Suppressor macrophage (primary cell): ENCODE measurements at regions not wholly inside any gene's neighbourhood (a gene's known extent, or its start where the extent isn't known, plus 50 kb on each side); places are given as distances from the start of the nearest gene placed in this dataset.

Experiments
- DNase-seq, 4 experiments: peaks; one replicate each; pipeline ENCODE4 v3.0.0-alpha.2; 2020 to 2022

DNA sequence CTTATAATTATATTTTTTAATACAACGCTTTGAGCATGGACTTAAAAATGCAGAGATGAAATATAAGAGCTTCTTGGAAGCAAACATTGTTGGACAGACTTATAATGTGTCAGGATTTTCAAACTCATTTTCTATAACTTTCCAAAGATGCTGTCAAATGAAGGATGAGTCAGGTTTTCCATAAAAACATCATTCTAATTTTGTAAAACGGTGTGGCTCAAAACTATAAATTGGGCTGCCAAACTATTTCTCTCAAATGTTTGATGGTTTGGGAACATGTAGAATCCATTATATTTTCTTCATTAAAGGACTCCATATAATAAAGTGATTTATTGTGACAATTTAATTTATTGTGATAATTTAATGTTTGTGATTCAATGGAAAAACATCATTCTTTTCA, 511.2 kb downstream of the USP25 start:
- DNase-seq = no peak

DNA sequence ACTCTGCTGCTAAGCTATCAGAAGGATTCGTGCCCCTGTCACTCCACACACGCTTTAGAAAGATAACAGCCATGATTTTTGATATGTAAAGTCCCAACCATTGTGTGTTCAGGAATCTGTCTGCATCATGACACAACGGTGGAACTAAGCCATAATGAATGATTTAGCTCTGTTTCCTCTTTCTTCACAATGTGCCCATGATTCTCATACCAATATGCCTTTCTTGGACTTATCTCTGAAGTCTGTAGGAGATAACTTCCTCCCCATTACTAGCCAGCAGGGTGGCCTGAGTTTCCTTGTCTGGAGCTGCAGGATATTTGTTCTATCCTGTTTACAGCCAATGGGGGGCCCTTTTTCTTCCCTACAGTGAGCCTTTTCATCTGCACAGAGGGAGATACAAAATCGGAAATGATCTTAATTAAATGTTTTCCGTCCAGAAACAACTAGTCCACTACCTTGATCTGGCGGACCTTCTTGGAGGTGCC, 511.7 kb downstream of the USP25 start:
- DNase-seq = peak; percentile 8 to 27 (median 16)

DNA sequence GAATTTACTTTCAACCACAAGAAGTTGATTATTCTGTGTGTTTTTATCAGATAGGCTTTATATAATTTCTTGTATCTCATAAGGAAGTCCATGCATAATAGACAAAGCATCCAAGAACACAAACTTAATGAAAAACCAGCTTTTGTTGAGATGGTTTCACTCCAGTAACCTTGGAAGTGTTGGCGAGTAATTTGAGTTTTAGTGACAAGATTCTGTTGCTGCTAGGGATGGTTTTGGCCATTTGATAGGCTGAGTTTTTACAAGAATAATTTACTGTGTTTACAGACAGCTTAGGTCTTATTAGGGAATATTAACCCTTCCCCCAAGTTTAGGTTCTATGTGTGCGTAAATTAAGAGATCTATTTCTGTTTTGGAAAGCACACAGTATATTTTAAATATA, 513.6 kb downstream of the USP25 start:
- DNase-seq = no peak

DNA sequence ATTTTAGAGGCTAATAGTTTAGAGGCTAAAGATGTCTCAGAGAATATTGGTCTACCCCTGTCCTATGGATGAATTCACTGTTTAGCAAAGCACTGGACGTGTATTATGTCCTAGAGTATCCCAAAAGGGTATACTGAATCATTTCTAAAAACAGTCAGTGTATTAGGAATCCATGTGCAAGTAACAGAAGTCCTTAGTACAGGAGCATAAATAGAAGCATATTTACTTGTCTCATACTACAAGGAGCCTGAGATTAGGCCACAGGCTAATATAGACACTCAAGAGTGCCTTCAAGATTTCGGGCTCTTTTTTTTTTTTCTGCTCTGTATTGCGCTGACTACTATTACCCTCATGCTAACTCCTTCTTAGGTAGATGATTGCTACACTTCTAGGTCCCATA, 518.9 kb downstream of the USP25 start:
- DNase-seq = no peak

DNA sequence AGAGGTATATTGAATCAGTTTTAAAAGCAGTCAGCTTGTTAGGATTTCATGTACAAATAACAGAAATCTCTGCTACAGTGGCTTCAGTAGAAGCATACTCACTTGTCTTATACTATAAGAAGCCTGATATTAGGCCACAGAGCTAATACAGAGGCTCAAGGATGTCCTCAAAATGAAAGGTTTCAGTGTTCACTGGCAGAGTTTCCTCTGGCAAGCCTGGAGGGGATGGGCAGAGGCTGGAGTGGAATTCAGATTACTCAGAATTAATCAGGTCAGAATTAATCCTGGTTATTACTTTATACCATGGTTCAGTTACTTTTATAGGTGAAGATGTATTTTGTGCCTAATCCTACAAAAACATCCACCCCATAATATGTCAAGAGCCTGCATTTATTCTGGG, 520.5 kb downstream of the USP25 start:
- DNase-seq = no peak

DNA sequence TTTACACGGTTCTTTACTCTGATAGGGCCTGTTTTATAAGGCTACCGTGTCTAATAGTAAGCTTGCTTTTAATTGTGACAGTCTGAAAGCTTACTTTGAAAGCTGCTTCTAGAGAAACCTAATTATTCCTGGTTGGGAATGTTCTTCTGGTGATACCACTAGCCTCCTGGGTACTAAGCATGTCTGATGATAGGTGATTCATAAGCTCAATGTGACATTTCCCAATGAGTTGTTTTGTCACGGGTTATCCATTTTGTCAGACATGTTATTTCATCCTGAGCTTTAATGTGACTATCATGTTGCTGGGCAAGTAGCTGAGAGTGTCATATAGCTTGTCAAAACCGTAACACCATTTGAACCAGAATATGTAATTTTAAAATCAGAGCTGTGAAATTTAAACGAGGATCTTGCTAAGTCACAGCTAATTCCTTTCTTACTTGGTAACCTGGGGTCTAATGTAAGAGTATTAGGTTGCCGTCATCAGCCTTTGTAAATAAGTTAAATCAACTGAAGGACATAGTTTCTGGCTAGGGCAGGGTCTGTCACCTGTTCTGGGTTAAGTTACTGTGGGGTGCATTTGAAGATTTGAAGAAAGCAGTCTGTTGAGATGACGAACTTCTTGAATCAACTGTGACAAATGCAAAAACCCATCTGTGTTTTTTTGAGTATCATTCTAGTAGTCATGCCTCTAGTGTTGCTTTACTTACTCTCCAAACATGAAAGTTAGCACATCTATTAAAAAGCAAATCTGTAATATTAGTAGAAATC, 529.2 kb downstream of the USP25 start:
- DNase-seq = no peak

DNA sequence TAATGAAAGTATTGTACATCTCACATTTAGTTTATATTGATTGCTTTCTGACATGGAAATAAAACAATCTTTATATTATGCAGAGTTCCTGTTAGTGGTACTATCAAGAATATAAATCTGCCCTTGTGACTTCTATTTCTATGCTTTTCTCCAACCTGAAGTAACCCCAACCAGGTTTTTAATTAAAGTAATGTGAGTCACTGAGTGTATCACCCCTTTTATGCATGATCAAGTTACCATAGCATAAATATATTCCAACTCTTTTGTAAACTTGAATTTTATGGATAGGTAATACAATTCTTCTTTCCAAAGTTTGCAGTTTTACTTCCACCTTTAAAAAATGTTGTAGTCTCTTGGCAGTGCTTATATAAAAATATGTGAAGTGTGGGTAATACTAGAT, 532.3 kb downstream of the USP25 start:
- no peak for DNase-seq

DNA sequence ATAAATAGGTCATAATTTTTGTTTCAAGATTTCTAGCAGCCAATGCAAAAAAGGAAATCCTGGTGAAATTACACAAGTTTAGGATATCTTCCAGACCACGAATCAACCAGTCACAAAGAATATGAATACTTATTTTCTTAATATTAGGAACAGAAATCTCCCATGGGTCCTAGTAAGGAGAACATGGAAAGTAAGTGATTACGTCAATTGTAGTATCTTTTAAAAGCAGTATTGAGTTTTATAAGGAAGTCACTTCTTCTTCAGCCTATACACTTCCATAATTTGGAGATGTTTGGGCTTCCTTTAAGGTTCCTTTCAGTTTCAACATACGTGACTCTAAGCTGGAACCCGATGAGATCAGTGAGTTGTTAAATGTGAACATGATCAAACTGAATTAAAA, 534.5 kb downstream of the USP25 start:
- peak; percentile 23 to 77 (median 54) for DNase-seq

DNA sequence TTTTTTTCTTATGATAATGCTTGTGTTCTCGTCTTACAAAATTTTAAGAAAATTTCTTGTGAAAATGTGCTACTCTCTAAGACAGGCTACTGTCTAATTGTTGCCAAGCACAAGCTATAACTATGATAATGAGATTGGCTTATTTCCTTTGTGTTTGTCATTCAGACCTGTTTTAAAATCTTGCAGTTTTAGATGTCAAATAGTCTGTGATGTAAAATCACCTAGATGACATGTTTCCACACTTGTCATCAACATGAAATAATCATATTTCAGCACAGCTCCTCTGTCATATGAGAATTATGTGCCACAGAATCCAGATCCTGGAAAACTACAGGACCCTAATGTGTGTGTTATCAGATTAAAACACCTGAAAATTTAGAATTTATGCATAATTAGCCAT, 539.7 kb downstream of the USP25 start:
- no peak for DNase-seq

DNA sequence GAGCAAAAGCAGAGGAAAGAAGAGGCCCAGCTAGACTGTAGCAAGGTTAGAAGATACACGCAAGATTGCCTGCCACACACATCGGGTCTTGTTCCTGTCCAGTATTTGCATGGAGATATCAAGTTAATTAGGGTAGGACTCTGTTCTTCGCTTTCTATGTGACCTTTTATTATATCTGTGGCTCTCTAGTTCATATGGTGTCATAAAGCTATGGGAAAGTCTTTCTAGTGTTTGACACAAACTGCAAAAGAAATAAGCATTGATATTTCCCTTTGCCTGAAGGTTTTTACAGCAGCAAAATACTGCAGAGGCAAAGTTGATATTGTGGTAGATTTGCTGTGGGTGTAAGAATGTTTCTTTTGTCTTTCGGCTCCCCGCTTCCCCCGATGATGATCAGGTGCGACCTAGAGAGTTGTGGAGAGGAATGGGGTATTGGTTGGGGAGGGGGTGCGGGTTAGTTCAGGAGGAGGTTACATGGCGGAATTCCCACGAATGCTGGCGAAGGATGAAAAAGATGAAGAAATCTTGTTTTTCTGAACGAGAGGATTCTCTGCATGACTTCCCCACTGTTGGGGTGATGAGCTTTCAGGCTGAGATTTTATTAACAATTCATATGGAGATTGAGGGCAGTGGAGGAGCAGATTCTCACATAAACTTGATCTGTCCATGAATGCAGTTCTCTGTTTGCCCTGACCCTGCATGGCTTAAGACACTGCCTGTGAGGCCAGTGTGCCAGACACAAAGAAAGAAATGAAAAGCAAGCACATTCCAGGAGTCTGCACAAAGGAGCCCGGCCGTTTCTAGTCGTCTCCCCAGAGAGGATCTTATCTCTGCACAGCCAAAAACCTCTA, 550.2 kb downstream of the USP25 start:
- no peak for DNase-seq

DNA sequence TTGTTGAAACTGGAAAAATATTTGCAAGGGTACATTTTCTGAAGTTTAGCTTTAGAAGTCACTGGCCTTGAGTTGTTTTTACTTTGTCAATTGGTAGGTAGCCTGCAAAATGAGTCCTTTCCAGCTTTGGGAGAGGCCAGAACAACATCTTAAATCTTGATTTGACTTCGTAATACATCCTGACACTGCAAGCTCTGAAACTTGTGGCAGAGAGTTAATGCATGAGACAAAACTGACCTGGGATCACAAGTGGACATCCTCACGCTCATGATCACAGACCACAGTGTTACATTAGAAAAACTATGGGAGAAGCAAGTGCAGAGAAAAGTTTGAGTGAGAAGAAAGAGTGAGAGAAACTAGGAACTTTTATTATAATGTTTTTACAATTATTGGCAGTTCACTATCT, 550.9 kb downstream of the USP25 start:
- no peak for DNase-seq

DNA sequence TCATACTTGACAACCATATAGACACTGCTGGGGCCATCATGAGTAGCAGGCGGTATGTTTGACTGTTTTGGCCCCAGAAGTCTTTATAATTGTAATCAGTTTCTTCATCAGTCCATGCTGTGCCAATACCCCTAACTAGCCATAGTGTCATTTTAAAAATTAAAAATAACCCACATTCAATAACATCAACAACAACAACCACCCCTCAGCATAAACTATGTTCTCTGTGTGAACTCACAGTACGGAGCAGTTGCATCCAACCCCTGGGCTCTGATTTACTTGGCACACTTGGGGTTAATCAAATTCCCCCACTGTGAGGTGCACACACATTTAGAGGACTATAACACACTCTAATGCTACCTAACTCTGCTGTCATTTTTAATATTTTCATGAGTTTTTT, 553.7 kb downstream of the USP25 start:
- DNase-seq = no peak

DNA sequence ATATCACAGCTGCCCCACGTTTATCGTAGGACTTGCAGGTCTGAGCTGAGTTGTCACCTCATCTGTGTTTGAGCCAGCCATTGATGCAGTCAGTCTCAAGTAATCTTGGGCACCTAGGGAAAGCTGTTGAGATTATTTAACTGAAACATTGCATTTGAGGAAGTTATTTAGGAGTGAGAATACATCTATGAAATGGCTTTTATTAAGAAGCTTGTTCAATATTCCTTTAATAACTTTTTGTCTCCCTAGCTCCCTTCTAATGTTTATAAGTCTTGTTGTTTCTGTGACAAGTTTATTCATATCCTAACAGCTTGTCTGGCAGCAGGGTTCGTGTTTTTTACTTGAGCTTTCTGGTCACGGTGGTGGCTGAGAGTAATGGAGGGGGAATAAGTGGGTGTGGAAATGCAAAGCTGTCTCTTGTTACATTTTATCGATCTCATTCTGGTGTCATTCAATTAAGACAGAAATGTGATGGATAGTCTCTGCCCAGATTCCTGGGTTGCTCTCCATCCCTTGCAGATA, 555.9 kb downstream of the USP25 start:
- no peak for DNase-seq

DNA sequence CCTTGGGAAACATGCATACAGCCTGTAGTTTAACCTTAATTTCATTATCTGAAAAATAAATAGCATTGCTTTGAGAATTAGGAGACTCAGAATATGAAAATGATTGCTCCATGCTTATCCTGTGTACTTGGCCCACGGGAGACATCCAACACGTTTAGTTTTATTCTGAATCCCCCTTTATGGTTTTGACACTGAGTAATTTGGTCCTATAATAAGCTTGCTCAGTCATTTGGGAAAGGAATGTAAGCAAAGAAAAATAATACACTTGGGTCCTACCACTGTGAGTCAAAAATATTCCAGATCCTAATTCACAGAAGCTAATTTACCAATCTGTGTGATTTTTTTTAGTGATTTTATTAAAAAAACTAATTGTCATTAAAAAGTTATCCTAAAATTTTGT, 557.3 kb downstream of the USP25 start:
- no peak for DNase-seq

DNA sequence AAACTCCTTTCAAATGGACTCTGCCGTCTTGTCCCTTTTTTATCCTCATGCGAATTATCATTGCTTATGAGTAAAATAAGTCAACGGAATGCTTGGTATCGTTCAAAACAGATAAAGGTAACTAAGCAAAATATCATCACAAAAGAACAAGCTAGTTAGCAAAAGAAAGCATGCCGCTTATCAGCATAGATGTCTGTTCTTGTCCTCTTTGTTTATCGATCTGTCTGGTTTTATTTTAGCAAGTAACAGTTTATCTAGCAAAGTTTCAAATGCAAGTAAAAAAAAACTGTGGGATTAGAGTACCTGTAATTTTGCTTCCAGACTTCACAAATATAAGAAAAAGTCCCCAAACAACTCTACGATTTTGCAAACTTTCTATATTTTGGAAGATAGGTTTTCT, 561.5 kb downstream of the USP25 start:
- DNase-seq = no peak

DNA sequence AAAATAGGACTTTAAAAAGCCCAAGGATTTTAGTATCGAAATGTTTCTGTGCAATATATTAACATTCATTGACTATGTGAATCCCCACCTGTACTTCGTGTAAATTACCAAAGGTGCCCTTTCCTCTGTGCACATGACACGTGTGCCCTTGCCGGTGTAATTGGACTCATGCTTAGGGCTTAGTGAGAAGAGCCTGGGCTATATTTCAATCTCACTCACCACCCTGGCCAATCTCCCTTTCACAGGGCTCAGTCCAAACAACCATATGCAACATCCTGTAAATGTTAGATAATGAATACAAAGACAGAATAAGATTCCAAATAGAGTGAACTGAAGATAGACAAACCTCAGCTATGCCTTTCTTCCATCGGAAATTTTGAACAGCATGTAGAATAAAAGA, 564.3 kb downstream of the USP25 start:
- no peak for DNase-seq

DNA sequence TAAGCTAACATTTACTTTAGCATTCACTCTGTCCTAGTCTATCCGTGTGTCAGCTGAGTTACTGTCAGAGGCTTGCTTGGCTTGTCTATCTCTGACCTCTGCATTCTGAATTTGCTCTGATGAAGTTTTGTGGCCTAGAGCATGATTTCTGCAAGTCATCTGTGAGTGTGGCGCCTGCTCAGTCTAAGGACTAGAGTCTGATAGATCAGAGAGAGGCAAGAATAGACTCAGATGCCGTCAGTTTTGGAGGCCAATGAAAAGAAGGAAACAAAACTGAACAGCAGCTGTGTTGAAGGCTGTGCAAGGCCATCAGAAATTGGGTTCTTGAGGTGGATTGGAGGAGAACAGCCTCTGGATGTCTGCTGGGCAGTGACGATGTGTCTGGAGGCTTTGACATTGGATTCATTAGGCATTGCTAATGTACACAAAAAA, 573.1 kb downstream of the USP25 start:
- no peak for DNase-seq

DNA sequence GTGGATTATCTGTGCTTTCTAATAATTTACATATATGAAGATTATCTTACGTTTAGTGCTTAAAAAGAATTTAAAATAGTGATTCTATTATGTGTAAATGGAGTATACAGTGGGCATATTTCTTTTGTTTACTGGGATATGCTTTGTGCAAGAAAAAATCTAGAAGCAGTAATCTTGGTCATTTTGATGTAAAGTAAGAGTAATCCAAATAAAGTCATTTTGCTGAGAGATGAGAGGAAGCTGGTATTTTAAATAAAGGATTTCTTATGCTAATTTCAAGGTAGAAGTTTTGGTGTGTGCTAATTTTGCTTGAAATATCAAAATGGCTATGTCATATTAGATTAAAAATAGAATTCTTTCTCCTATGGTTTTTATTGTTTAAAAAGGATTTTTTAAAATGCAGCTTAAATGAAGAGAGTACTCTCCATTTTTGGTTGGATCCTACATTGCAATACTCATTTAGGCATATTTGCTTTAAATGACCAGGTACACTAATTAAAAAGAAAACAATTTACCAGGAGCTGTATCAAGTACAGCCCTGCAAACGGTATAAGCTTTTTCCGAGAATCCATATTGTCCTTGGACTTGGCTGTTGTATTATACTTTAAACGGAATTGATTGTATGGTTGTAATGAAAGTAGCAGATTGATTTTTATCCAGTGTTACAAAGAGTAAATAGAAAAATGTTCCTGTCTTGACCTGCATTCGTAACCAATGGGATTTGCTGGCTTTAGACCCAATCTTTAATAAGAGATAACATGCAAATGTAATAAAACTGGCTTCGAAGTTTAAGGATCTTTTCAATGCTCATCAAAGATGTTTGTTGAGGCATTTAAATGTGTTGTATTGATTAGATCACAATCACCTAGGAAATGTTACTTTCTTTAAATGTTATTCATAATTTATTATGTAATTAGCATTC, 574.7 kb downstream of the USP25 start:
- DNase-seq = no peak

DNA sequence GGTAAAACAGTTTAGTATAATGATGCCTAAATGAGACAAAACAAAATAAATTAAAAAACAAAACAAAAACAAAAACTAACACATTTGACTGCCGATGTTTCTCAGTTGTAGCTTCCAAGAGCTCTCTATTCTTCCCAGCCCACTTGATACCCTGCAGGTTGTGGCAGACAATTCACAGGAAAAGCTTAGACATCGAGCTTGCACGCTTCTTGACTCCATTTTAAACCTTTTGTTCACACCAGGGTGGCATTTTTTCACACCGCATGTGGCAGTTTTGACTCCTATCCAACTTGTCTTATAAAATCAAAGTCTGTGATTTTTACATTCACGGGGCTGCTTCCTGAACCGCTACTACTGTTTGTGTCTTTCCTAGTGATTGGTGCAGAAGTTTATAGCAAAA, 575.9 kb downstream of the USP25 start:
- DNase-seq = no peak

DNA sequence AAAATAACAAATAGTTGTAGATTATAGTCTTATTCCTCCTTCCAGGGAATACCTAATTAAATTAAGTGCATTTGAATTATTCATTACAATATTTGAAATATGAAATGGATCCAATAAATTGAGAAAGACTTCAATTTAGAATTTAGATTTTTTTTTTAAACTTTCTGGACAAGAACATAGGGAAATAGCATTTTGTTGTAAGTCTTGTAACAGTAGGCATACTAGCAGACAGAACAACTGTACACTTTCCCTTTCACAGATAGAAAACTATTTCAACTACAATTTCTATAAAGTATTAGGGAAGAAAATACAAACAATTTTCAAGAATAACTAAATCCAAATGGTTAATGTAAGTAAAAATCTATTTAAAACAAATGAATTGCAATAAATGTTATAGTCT, 577.5 kb downstream of the USP25 start:
- DNase-seq = no peak

DNA sequence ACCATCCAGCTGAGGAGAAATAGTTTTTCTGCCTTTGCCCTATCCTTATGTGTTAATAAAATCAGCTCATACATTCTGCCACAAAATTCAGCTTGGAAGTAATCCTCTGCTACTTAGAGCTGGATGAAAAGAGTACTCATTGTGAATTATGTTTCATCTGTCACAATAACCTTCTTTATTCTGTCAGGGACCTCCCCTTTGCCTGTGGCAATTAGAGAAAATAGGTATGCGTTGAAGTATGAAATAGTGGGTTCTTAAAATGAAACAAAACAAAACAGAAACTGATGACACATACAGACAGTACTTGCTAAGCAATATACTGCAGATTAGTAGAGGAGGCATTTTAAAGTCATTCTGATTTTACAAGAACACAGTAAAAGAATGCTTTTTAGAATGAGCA, 578.5 kb downstream of the USP25 start:
- no peak for DNase-seq

DNA sequence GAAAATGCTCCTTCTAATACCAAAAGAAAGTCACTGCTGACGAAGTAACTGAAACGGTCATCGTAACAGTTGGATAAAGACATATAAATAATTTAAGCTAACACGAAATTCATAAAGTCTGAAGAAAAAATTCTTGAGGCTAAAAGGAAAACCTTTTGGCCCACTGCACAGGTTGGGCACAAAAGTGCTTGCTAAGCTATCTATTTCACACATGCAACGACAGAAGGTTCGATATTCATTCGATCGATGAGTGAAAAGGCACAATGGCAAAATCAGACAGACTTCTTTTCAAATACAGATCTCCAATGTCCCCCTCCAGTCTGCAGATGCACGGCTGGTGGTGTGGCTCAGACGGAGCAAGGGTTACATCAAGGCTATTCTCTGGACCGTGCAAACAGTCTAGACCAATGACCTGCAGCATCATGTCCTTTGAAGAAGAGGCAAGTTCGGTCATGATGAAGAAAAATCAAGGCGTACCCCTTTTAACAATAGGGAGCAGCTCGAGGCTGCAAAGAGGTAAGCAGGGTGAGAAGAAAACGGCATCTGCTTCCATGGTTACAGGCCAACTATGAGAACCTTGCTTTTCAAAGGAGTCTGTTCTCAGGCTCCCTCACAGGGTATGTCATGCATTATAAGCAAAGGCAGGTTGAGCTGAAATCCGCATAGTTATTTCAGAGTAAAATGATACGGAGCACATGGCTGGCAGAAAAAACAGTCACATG, 579.6 kb downstream of the USP25 start:
- DNase-seq = no peak
